IPS-15b (cell line): ENCODE measurements at regions not wholly inside any gene's neighbourhood (a gene's known extent, or its start where the extent isn't known, plus 50 kb on each side); places are given as distances from the start of the nearest gene placed in this dataset.

Experiments
- H3K27me3 ChIP-seq: one replicate; pipeline ENCODE4 v1.6.1; 2013; ENCODE audit warnings: low read length; ENCODE audit not compliant: control insufficient read depth, insufficient read depth
- H3K36me3 ChIP-seq: one replicate; pipeline ENCODE4 v1.6.1; 2013; ENCODE audit warnings: low read length; ENCODE audit not compliant: control insufficient read depth, insufficient read depth
- H3K4me1 ChIP-seq: one replicate; pipeline ENCODE4 v1.6.1; 2013; ENCODE audit warnings: mild to moderate bottlenecking, low read length; ENCODE audit not compliant: control insufficient read depth, insufficient read depth
- H3K4me3 ChIP-seq: one replicate; pipeline ENCODE4 v1.5.1; 2013; ENCODE audit warnings: low read depth, low read length
- H3K9ac ChIP-seq: one replicate; pipeline ENCODE4 v1.6.1; 2013; ENCODE audit warnings: low read depth, mild to moderate bottlenecking, low read length
- H3K9me3 ChIP-seq: one replicate; pipeline ENCODE4 v1.6.1; 2013; ENCODE audit warnings: mild to moderate bottlenecking, low read length; ENCODE audit not compliant: control insufficient read depth, insufficient read depth

- Histone ChIP-seq H3K4me1 (no peaks in the 10 kb centered on the region), H3K4me3 (no peak overlapping the region), H3K9me3 (no peaks in the 10 kb centered on the region), H3K36me3 (no peaks in the 10 kb centered on the region), H3K9ac (no peak overlapping the region), H3K27me3 (peaks cover 2% of the 10 kb centered on the region)
Observed at GRCh38 chr11:19661827-19662226, 50.8 kb upstream of the NAV2 start.

- peaks cover 2% of the 10 kb centered on the region for H3K27me3 ChIP-seq
- H3K4me3 ChIP-seq, result no peak overlapping the region
- no peaks in the 10 kb centered on the region for H3K9me3 ChIP-seq
- H3K9ac ChIP-seq, result no peak overlapping the region
- H3K4me1 ChIP-seq, result no peaks in the 10 kb centered on the region
- no peaks in the 10 kb centered on the region for H3K36me3 ChIP-seq
Observed at GRCh38 chr11:19660076-19660475, 52.6 kb upstream of the NAV2 start.

DNA sequence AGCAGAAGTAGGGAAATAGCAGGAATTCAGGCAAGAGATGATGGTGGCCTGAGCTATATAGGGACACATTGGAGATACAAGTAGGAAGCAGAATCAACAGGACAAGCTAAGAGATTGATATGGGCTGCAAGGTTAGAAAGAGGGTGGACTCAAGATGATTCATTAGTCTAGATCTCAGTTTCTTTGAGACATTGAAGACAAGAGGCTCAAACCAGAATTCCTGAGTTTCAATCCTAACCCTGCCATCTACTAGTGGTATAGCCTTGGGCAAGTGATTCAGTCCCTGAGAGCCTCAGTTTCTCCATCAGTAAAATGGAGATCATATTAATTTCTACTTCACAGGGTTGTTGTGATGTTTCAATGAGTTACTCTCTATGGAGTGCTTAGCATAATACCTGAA, 53.1 kb upstream of the NAV2 start:
- Histone ChIP-seq H3K9me3 (no peaks in the 10 kb centered on the region), H3K9ac (no peak overlapping the region), H3K27me3 (peaks cover 2% of the 10 kb centered on the region), H3K36me3 (no peaks in the 10 kb centered on the region), H3K4me1 (no peaks in the 10 kb centered on the region), H3K4me3 (no peak overlapping the region)

- no peaks in the 10 kb centered on the region for H3K36me3 ChIP-seq
- no peaks in the 10 kb centered on the region for H3K27me3 ChIP-seq
- H3K4me1 ChIP-seq, result no peaks in the 10 kb centered on the region
- no peaks in the 10 kb centered on the region for H3K9me3 ChIP-seq
- H3K4me3 ChIP-seq, result no peak overlapping the region
- no peak overlapping the region for H3K9ac ChIP-seq
Observed at GRCh38 chr11:19658344-19658743, 54.3 kb upstream of the NAV2 start.

DNA sequence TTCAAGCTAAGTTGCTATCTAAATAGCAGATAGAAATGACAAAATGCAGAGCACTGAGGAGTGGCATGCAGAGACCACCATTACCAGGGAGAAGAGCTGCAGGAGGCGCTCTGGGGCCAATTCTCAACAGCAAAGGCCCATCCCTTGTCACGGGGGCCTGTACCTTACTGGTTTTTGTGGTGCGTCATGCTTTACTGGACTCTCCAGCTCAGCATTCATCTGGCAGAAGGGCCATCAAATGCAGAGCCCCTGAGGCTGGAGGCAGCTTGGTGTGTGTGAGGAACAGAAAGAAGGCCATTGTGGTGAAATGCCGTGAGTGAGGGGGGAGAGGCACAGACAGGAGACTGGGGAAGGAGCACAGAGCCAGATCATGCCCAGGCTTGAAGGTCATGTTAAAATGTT, 56.5 kb upstream of the NAV2 start:
- H3K27me3 ChIP-seq, result no peaks in the 10 kb centered on the region
- H3K36me3 ChIP-seq, result no peaks in the 10 kb centered on the region
- H3K9ac ChIP-seq, result no peak overlapping the region
- no peaks in the 10 kb centered on the region for H3K9me3 ChIP-seq
- H3K4me1 ChIP-seq, result no peaks in the 10 kb centered on the region
- no peak overlapping the region for H3K4me3 ChIP-seq

GRCh38 chr11:19652623-19653375, 59.8 kb upstream of the NAV2 start:
- Histone ChIP-seq H3K9ac (no peak overlapping the region), H3K4me1 (no peaks in the 10 kb centered on the region), H3K36me3 (no peaks in the 10 kb centered on the region), H3K27me3 (no peaks in the 10 kb centered on the region), H3K9me3 (no peaks in the 10 kb centered on the region), H3K4me3 (no peak overlapping the region)

DNA sequence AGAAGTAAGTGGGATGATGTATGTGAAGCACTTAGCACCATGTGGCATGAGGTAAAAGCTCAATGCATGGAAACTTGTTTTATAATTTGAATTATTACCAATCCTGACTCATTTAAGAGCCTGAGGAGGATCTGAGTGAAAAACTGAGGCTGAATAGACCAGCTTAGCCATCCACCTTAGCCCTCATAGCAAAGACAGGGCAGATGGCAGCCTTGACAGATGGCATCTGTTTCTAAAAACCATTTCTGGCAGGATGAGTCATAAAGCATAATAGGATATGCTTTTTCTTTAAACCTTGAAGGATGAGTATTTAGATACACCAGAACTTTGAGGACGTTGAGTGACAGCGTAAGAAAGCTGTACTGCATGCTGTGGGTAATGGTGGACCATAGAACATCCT, 61.0 kb upstream of the NAV2 start:
- Histone ChIP-seq H3K9me3 (no peaks in the 10 kb centered on the region), H3K27me3 (no peaks in the 10 kb centered on the region), H3K4me1 (no peaks in the 10 kb centered on the region), H3K36me3 (no peaks in the 10 kb centered on the region), H3K9ac (no peak overlapping the region), H3K4me3 (no peak overlapping the region)

GRCh38 chr11:19651028-19651427, 61.6 kb upstream of the NAV2 start:
- Histone ChIP-seq H3K9ac (no peak overlapping the region), H3K27me3 (no peaks in the 10 kb centered on the region), H3K36me3 (no peaks in the 10 kb centered on the region)

GRCh38 chr11:19650467-19650866, 62.2 kb upstream of the NAV2 start:
- H3K9ac ChIP-seq, result no peak overlapping the region
- H3K36me3 ChIP-seq, result no peaks in the 10 kb centered on the region
- no peaks in the 10 kb centered on the region for H3K4me1 ChIP-seq
- H3K27me3 ChIP-seq, result no peaks in the 10 kb centered on the region
- no peak overlapping the region for H3K4me3 ChIP-seq
- H3K9me3 ChIP-seq, result no peaks in the 10 kb centered on the region

More at GRCh38 chr11:19651028-19651427, 61.6 kb upstream of the NAV2 start:
- Histone ChIP-seq H3K9me3 (no peaks in the 10 kb centered on the region), H3K4me1 (no peaks in the 10 kb centered on the region), H3K4me3 (no peak overlapping the region)

- no peaks in the 10 kb centered on the region for H3K4me1 ChIP-seq
- no peak overlapping the region for H3K4me3 ChIP-seq
- no peaks in the 10 kb centered on the region for H3K9me3 ChIP-seq
- no peak overlapping the region for H3K9ac ChIP-seq
- no peaks in the 10 kb centered on the region for H3K27me3 ChIP-seq
- H3K36me3 ChIP-seq, result no peaks in the 10 kb centered on the region
Observed at GRCh38 chr11:19649751-19650150, 62.9 kb upstream of the NAV2 start.

DNA sequence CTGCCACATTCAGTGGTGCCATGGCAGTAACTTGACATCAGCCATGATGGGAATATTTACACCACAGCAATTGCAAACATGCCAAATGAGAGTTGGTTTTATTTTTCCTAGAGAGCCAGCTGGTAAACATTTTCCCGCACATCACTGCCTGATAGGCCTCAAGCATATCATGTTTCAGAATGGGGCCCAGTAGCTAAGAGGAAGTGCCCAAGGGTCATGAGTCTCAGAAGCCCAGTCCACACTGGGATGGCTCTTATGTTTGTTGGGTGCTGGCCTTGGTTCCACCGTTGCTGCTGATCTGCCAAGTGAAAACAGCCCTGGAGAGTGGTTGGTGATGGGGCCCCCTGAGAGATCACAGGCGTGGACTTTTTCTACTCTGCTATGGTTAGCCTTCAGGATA, 64.3 kb upstream of the NAV2 start:
- Histone ChIP-seq H3K4me1 (no peaks in the 10 kb centered on the region), H3K4me3 (no peak overlapping the region), H3K36me3 (no peaks in the 10 kb centered on the region), H3K27me3 (no peaks in the 10 kb centered on the region), H3K9ac (no peak overlapping the region), H3K9me3 (no peaks in the 10 kb centered on the region)

GRCh38 chr11:19647816-19648215, 64.8 kb upstream of the NAV2 start:
- H3K27me3 ChIP-seq, result no peaks in the 10 kb centered on the region
- no peaks in the 10 kb centered on the region for H3K9me3 ChIP-seq
- H3K36me3 ChIP-seq, result no peaks in the 10 kb centered on the region
- no peak overlapping the region for H3K9ac ChIP-seq
- no peaks in the 10 kb centered on the region for H3K4me1 ChIP-seq
- H3K4me3 ChIP-seq, result no peak overlapping the region
